NCI-H446 (cell line): ENCODE measurements at regions not wholly inside any gene's neighbourhood (a gene's known extent, or its start where the extent isn't known, plus 50 kb on each side); places are given as distances from the start of the nearest gene placed in this dataset.

Source experiments
- DNase-seq, 2 experiments: peaks; one replicate each; lab custom pipeline; 2025; lab: John Stamatoyannopoulos, UW

GRCh38 chr7:50166997-50167965, 74.2 kb upstream of the ZPBP start:
- DNase-seq = no peak

- no peak for DNase-seq
These were observed 71.6 kb upstream of the ZPBP start for GRCh38 chr7:50164559-50165170.

- no peak for DNase-seq
These were observed 67.2 kb upstream of the ZPBP start for GRCh38 chr7:50160206-50160605.

GRCh38 chr7:50159154-50159553, 66.1 kb upstream of the ZPBP start:
- DNase-seq = no peak

GRCh38 chr7:50156706-50157105, 63.7 kb upstream of the ZPBP start:
- DNase-seq = no peak

- DNase-seq = no peak
These were observed 63.1 kb upstream of the ZPBP start for GRCh38 chr7:50156163-50156562.

GRCh38 chr7:50155755-50156154, 62.7 kb upstream of the ZPBP start:
- DNase-seq = no peak

GRCh38 chr7:50153995-50154394, 60.9 kb upstream of the ZPBP start:
- no peak for DNase-seq

- DNase-seq = no peak
These were observed 60.1 kb upstream of the ZPBP start for GRCh38 chr7:50153148-50153547.

GRCh38 chr7:50152486-50152885, 59.4 kb upstream of the ZPBP start:
- no peak for DNase-seq

- no peak for DNase-seq
These were observed 58.6 kb upstream of the ZPBP start for GRCh38 chr7:50151661-50152060.

- no peak for DNase-seq
These were observed 58.0 kb upstream of the ZPBP start for GRCh38 chr7:50151001-50151400.

- DNase-seq = no peak
These were observed 56.3 kb upstream of the ZPBP start for GRCh38 chr7:50149369-50149768.

GRCh38 chr7:50147951-50148808, 55.1 kb upstream of the ZPBP start:
- DNase-seq = no peak

GRCh38 chr7:50146692-50147091, 53.6 kb upstream of the ZPBP start:
- DNase-seq = no peak

- DNase-seq = no peak
These were observed 52.8 kb upstream of the ZPBP start for GRCh38 chr7:50145801-50146338.

- no peak for DNase-seq
These were observed 52.2 kb upstream of the ZPBP start for GRCh38 chr7:50145226-50145625.
